ENCODE measurements at regions not wholly inside any gene's neighbourhood (a gene's known extent, or its start where the extent isn't known, plus 50 kb on each side); places are given as distances from the start of the nearest gene placed in this dataset.

DNA sequence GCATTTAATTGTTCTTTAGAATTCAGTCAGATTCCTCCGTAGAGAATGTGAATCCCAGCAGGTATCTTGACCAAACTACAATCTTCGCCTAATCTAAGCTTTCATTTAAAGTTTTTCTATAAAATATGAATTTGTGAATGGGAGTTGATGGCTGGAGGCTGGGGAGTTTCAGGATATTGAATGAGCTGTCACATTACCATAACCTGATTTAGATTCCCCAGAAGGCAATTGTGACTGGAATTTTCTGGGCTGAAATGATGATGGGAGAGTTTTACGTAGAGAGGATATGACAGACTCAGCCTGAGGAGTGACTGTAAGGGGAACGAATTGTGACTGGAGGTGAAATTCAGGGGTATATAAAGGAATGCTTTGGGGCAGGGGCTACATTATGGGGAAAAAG is 411.7 kb upstream of the FZD8 start:
- no peak overlapping the region for H3K4me3 ChIP-seq (ENCODE audit: insufficient read depth, low read depth, low read length)
- POLR2A ChIA-PET (ENCODE audit: unreplicated experiment) = no interaction called here

More for the DNA sequence above, 411.7 kb upstream of the FZD8 start:
- Histone ChIP-seq H2AK5ac (ENCODE audit: low read depth, low read length) (no peak overlapping the region), H4K20me1 (ENCODE audit: insufficient read depth, low read length) (no peaks in the 10 kb centered on the region), H3K18ac (ENCODE audit: low read depth, low read length) (no peak overlapping the region), H4K8ac (ENCODE audit: low read depth in 2 of 2, low read length in 2 of 2) (no peak overlapping the region), H3K56ac (ENCODE audit: extremely low read depth, insufficient read depth, low read length) (no peak overlapping the region), H3K14ac (replicated peaks; ENCODE audit: low read depth, low read length) (no peak overlapping the region), H3K4ac (ENCODE audit: low read depth, low read length) (no peak overlapping the region), H2BK15ac (ENCODE audit: low read depth, low read length) (no peak overlapping the region), H4K5ac (ENCODE audit: low read depth, low read length) (no peak overlapping the region), H3K9me3 (ENCODE audit: control insufficient read depth, insufficient read depth, low read length) (peaks cover 4% of the 10 kb centered on the region; the same call in 1 of the 2 replicates), H3K79me1 (ENCODE audit: low read depth in 1 of 2, low read length in 2 of 2) (no peaks in the 10 kb centered on the region), H4K91ac (ENCODE audit: insufficient read depth, low read depth, low read length) (no peak overlapping the region), H2BK120ac (ENCODE audit: low read depth, low read length) (no peak overlapping the region), H3K4me1 (ENCODE audit: control insufficient read depth, insufficient read depth, low read length) (no peaks in the 10 kb centered on the region), H2AK9ac (replicated peaks; ENCODE audit: low read depth, low read length, poor library complexity) (no peak overlapping the region), H2AFZ (replicated peaks; ENCODE audit: low read length, poor library complexity) (no peak overlapping the region), H3K9ac (ENCODE audit: low read depth, low read length) (no peak overlapping the region), H2BK5ac (ENCODE audit: low read depth, low read length, poor library complexity, severe bottlenecking) (no peak overlapping the region), H3K27me3 (ENCODE audit: control insufficient read depth, insufficient read depth, low read length) (no peaks in the 10 kb centered on the region; the same call in 1 of the 2 replicates), H3K9me1 (ENCODE audit: insufficient read depth, low read length) (no peaks in the 10 kb centered on the region), H3K27ac (ENCODE audit: insufficient read depth, low read length) (no peak overlapping the region), H3K36me3 (ENCODE audit: control insufficient read depth, insufficient read depth, low read length) (no peaks in the 10 kb centered on the region), H2BK20ac (ENCODE audit: low read depth, low read length) (no peak overlapping the region), H3K23ac (ENCODE audit: low read depth, low read length) (no peak overlapping the region), H3K4me2 (ENCODE audit: low read depth, low read length) (no peak overlapping the region)
- in situ Hi-C loops (cut with MboI; ENCODE audit: low sequenced_read_pairs) (no loop called here), intact Hi-C loops (cut with micrococcal nuclease) (no loop called here), dilution Hi-C loops (cut with HindIII; ENCODE audit: low sequenced_read_pairs, unreplicated experiment) (no loop called here)
- DNase-seq (no peak), ATAC-seq (ENCODE audit: low read depth) (no peak)
- no CpG with 5 or more reads among the region's 4 CpGs for WGBS, 2 experiments (ENCODE audit: extremely low coverage in 2 of 2, insufficient read length in 1 of 2)
- TF ChIP-seq SMC3 (IDR thresholded peaks at IDR 0.05; ENCODE audit: low read depth, low read length) (no peak), NFE2L2 (IDR thresholded peaks at IDR 0.05; ENCODE audit: low read depth, low read length) (no peak), POLR2A (IDR thresholded peaks at IDR 0.05; ENCODE audit: low read depth, low read length) (no peak), MAFK (IDR thresholded peaks at IDR 0.05; ENCODE audit: low read depth, low read length) (no peak), RAD21 (IDR thresholded peaks at IDR 0.05; ENCODE audit: low read length) (no peak), BHLHE40 (IDR thresholded peaks at IDR 0.05; ENCODE audit: low read depth, low read length) (no peak), RCOR1 (IDR thresholded peaks at IDR 0.05; ENCODE audit: insufficient replicate concordance, low read length) (no peak), RFX5 (IDR thresholded peaks at IDR 0.05; ENCODE audit: low read depth, low read length) (no peak), USF2 (IDR thresholded peaks at IDR 0.05; ENCODE audit: low read depth, low read length) (no peak), MAZ (IDR thresholded peaks at IDR 0.05; ENCODE audit: borderline replicate concordance, low read depth, low read length) (no peak), CEBPB (IDR thresholded peaks at IDR 0.05; ENCODE audit: low read depth, low read length) (no peak), MXI1 (IDR thresholded peaks at IDR 0.05; ENCODE audit: borderline replicate concordance, low read depth, low read length) (no peak), CHD1 (IDR thresholded peaks at IDR 0.05; ENCODE audit: low read depth, low read length) (no peak), FOS (IDR thresholded peaks at IDR 0.05; ENCODE audit: low read depth, low read length) (no peak)
- TF ChIP-seq, protein P1, sequence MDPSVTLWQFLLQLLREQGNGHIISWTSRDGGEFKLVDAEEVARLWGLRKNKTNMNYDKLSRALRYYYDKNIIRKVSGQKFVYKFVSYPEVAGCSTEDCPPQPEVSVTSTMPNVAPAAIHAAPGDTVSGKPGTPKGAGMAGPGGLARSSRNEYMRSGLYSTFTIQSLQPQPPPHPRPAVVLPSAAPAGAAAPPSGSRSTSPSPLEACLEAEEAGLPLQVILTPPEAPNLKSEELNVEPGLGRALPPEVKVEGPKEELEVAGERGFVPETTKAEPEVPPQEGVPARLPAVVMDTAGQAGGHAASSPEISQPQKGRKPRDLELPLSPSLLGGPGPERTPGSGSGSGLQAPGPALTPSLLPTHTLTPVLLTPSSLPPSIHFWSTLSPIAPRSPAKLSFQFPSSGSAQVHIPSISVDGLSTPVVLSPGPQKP (IDR thresholded peaks at IDR 0.05; ENCODE audit: borderline replicate concordance, low read depth, low read length) = no peak
- TF ChIP-seq, protein P2, sequence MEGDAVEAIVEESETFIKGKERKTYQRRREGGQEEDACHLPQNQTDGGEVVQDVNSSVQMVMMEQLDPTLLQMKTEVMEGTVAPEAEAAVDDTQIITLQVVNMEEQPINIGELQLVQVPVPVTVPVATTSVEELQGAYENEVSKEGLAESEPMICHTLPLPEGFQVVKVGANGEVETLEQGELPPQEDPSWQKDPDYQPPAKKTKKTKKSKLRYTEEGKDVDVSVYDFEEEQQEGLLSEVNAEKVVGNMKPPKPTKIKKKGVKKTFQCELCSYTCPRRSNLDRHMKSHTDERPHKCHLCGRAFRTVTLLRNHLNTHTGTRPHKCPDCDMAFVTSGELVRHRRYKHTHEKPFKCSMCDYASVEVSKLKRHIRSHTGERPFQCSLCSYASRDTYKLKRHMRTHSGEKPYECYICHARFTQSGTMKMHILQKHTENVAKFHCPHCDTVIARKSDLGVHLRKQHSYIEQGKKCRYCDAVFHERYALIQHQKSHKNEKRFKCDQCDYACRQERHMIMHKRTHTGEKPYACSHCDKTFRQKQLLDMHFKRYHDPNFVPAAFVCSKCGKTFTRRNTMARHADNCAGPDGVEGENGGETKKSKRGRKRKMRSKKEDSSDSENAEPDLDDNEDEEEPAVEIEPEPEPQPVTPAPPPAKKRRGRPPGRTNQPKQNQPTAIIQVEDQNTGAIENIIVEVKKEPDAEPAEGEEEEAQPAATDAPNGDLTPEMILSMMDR (conservative IDR thresholded peaks at IDR 0.05; ENCODE audit: low read depth, low read length) = no peak
- CTCF ChIA-PET = interaction anchor here (0.5 kb wide), 1 partner anchor 123 kb away, joined by 3 read pairs; no protein-coding TSS in a partner anchor
- no TSS peak for BruUV-seq (replicated peaks)

Data from IMR-90 (cell line).